Activated CD8-positive, alpha-beta T cell treated with anti-CD3 and anti-CD28 coated beads for 36 hours (primary cell): ENCODE measurements at regions not wholly inside any gene's neighbourhood (a gene's known extent, or its start where the extent isn't known, plus 50 kb on each side); places are given as distances from the start of the nearest gene placed in this dataset.
"Not testable (repeated sequence)": the region's sequence is repeated elsewhere in the genome, so short reads cannot be mapped to it uniquely, and the experiment has no call there.

Experiments
- ATAC-seq: fragments of 200-7000 bp; cut with Tn5 transposase; one replicate; pipeline ENCODE4 v1.10.0; 2021; ENCODE audit warnings: mild to moderate bottlenecking, moderate library complexity
- CTCF ChIA-PET: fragments of 350-600 bp; sonication (Branson Sonifier 250); formaldehyde crosslinking; loops from one replicate; lab custom pipeline; 2021; ENCODE audit warnings: antibody characterized with exemption; lab: Charles Lee
- POLR2A ChIA-PET: fragments of 350-600 bp; sonication (Branson Sonifier 250); formaldehyde crosslinking; loops from one replicate; lab custom pipeline; 2021; ENCODE audit warnings: antibody characterized with exemption; lab: Charles Lee
- DNase-seq: peaks from one replicate; pipeline ENCODE4 v3.0.0-alpha.2; 2020
- H3K27ac Mint-ChIP-seq: one replicate; pipeline ENCODE4 v1.8.0; 2021; ENCODE audit warnings: mild to moderate bottlenecking, mixed read lengths
- H3K27me3 Mint-ChIP-seq: one replicate; pipeline ENCODE4 v1.8.0; 2021; ENCODE audit warnings: mixed read lengths
- H3K36me3 Mint-ChIP-seq: one replicate; pipeline ENCODE4 v1.8.0; 2021; ENCODE audit warnings: low read depth, mixed read lengths
- H3K4me1 Mint-ChIP-seq: one replicate; pipeline ENCODE4 v1.8.0; 2021; ENCODE audit warnings: low read depth, mixed read lengths
- H3K4me3 Mint-ChIP-seq: one replicate; pipeline ENCODE4 v1.8.0; 2021; ENCODE audit warnings: mild to moderate bottlenecking, moderate library complexity, mixed read lengths
- H3K9me3 Mint-ChIP-seq: one replicate; pipeline ENCODE4 v1.8.0; 2021; ENCODE audit warnings: mixed read lengths
- intact Hi-C: fragments of 100-400 bp; cut with micrococcal nuclease; formaldehyde crosslinking; loops from one replicate; pipeline ENCODE4 v1.10.0; 2022
- TF ChIP-seq, protein P1 (sequence below): fragments of 200-600 bp; IDR thresholded peaks from one replicate; pipeline ENCODE4 v1.8.0; 2022; ENCODE audit warnings: antibody characterized with exemption, mild to moderate bottlenecking

DNA sequence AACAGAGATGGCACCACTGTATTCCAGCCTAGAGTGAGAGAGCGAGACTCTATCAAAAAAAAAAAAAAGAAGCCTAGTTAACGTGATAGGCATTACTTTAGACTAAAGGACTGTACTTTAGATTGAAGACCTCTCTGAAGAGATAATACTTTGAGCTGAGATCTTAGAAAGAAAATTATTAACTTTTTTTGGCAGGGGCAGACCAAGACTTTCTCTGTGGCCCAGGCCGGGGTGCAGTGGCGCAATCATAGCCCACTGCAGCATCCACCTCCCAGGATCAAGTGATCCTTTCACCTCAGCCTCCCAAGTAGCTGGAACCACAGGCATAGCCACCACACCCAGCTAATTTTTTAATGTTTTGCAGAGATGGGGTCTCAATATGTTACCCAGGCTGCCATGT, 75.7 kb upstream of the TNRC6A start:
- ATAC-seq = no peak
- ChIA-PET CTCF (no interaction called here), POLR2A (interaction anchor here (1.0 kb wide), 1 partner anchor 12 kb away, joined by 3 read pairs; no protein-coding TSS in a partner anchor)
- H3K9me3 Mint-ChIP-seq = no peaks in the 10 kb centered on the region
- DNase-seq = no peak
- no peaks in the 10 kb centered on the region for H3K36me3 Mint-ChIP-seq
- intact Hi-C loops = no loop called here
- H3K4me1 Mint-ChIP-seq = no peaks in the 10 kb centered on the region
- H3K4me3 Mint-ChIP-seq = no peak overlapping the region
- no peak overlapping the region for H3K27ac Mint-ChIP-seq
- H3K27me3 Mint-ChIP-seq = peaks cover 4% of the 10 kb centered on the region
- TF ChIP-seq, protein P1, sequence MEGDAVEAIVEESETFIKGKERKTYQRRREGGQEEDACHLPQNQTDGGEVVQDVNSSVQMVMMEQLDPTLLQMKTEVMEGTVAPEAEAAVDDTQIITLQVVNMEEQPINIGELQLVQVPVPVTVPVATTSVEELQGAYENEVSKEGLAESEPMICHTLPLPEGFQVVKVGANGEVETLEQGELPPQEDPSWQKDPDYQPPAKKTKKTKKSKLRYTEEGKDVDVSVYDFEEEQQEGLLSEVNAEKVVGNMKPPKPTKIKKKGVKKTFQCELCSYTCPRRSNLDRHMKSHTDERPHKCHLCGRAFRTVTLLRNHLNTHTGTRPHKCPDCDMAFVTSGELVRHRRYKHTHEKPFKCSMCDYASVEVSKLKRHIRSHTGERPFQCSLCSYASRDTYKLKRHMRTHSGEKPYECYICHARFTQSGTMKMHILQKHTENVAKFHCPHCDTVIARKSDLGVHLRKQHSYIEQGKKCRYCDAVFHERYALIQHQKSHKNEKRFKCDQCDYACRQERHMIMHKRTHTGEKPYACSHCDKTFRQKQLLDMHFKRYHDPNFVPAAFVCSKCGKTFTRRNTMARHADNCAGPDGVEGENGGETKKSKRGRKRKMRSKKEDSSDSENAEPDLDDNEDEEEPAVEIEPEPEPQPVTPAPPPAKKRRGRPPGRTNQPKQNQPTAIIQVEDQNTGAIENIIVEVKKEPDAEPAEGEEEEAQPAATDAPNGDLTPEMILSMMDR = no peak

DNA sequence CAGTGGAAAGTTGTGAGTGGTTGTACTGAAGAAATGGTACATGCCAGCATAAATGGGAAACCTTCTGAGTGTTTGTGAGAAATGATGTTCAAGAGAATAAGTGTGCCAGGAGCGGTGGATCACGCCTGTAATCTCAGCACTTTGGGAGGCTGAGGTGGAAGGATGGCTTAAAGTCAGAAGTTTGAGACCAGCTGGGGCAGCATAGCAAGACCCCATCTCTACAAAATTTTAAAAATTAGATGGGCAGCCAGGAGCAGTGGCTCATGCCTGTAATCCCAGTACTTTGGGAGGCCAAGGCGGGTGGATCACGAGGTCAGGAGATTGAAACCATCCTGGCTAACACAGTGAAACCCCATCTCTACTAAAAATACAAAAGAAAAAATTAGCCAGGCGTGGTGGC, 63.5 kb upstream of the TNRC6A start:
- H3K4me1 Mint-ChIP-seq = peaks cover 50% of the 10 kb centered on the region
- DNase-seq, ATAC-seq, intact Hi-C loops, H3K27ac Mint-ChIP-seq, H3K9me3 Mint-ChIP-seq, H3K36me3 Mint-ChIP-seq, H3K4me3 Mint-ChIP-seq: not testable (repeated sequence)
- ChIA-PET POLR2A (interaction anchor here (0.5 to 0.6 kb wide), 2 partner anchors 12 to 98 kb away, joined by 3 read pairs; no protein-coding TSS in a partner anchor), CTCF (interaction anchor here (1.4 kb wide), 1 partner anchor 98 kb away, joined by 5 read pairs; no protein-coding TSS in a partner anchor)
- peaks cover 13% of the 10 kb centered on the region for H3K27me3 Mint-ChIP-seq

DNA sequence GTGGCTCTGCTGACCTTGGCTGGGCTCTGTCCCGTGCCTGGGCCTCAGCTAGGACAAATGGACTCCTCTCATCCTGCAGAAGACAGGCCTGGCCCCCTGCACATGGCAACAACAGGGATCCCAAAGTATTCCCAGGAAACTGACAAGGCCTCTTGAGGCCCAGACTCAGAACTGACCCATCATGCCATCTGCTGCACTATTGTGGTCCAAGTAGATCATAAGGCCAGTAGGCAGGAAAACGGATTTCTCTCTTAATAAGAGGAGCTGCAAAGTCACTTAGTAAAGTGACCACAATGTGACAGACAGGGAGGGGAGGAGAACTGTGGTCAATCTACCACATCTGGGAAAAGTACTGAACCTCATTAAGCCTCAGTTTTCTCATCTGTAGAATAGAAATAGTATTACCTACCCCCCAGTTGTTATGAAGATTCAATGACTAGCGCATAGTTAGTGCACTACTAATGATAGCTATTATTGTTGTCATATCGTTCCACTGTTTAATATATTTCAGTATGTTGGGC, 62.1 kb upstream of the TNRC6A start:
- H3K4me3 Mint-ChIP-seq = no peak overlapping the region
- DNase-seq (no peak), ATAC-seq (no peak)
- intact Hi-C loops = no loop called here
- H3K4me1 Mint-ChIP-seq = peaks cover 50% of the 10 kb centered on the region
- no peaks in the 10 kb centered on the region for H3K36me3 Mint-ChIP-seq
- peaks cover 19% of the 10 kb centered on the region for H3K27me3 Mint-ChIP-seq
- no peaks in the 10 kb centered on the region for H3K9me3 Mint-ChIP-seq
- TF ChIP-seq, protein P1 = no peak
- CTCF ChIA-PET = interaction anchor here (1.4 kb wide), 1 partner anchor 100 kb away, joined by 5 read pairs; no protein-coding TSS in a partner anchor
- POLR2A ChIA-PET = interaction anchor here (0.6 to 1.2 kb wide), 3 partner anchors 63 to 562 kb away, joined by 4 to 5 read pairs (median 4); partner anchors contain the start of gene TNRC6A
- H3K27ac Mint-ChIP-seq = no peak overlapping the region

DNA sequence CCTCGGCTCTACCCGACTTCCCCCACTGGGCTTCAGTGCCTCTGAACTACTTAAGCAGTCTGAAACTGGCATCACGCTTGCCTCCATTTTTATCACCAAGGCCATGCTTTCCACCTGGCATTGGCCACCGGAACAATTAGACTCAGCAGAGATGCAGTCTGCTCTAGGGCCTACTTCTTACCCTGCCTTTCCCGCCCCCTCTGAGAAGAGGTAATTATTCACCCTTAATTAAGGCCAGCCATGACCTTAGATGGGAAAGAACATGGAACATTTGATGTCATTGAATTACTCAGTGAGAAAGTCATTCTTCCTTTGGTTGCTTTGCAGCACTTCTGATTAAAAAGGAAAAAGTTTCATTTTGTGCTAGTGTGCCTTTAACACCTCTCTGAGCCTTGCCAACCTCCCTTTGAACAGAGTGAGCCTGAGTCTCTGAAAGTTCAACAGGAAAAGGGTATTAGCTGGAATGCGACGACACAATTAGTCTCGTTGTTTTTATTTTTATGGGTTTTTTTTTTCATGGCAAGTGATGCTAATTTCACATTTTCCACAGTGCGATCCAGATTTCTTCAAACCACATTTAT, 60.9 kb upstream of the TNRC6A start:
- ATAC-seq (peak; percentile 82), DNase-seq (peak; percentile 77)
- POLR2A ChIA-PET = interaction anchor here (0.7 kb wide), 1 partner anchor 271 kb away, joined by 3 read pairs; no protein-coding TSS in a partner anchor
- CTCF ChIA-PET = interaction anchor here (1.3 kb wide), 1 partner anchor 89 kb away, joined by 5 read pairs; no protein-coding TSS in a partner anchor
- peak overlapping the region; percentile 50 for H3K4me3 Mint-ChIP-seq
- peaks cover 39% of the 10 kb centered on the region for H3K4me1 Mint-ChIP-seq
- H3K36me3 Mint-ChIP-seq = no peaks in the 10 kb centered on the region
- TF ChIP-seq, protein P1 = no peak
- intact Hi-C loops = no loop called here
- H3K9me3 Mint-ChIP-seq = no peaks in the 10 kb centered on the region
- peaks cover 17% of the 10 kb centered on the region for H3K27me3 Mint-ChIP-seq
- H3K27ac Mint-ChIP-seq = peak overlapping the region; percentile 91

DNA sequence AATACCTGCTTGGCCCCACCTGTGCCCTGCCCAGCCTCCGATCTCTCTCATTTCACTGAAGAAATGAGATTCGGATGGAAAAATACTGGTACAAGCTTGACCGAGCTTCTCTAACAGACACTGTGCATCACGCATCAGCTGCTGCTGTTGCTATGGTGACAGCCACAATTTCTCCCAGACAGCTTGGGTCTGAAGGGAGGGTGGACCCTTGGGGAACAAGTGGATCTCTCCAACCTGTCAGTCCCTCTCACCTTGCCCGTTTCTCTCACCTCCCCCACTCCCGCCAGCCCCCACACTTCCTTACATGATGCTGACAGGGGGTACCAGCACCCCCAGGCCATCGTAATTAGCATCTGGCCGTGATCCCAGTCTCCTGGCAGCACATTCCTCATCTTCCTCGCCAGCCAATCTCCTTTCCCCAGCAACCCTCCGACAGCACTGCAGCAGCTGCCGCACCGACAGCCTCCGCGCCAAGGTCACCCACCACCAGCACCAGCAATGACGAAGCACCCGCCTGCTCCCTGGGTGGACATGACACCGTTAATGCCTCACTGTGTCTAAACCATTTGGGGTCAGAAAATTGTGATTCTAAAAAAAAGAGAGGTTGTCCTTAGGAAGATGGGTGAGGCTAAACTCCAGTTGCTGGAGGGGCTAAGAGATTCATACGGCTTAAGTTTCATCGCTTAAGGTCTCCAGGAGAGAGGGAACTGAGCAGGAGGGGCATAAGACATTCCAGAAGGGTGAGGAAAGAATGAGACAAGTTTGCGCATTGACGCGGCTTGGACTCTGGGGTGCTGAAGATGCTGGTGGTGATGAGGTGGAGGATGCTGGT, 58.6 kb upstream of the TNRC6A start:
- Mint-ChIP-seq H3K4me1 (peaks cover 28% of the 10 kb centered on the region), H3K4me3 (no peak overlapping the region), H3K36me3 (no peaks in the 10 kb centered on the region), H3K9me3 (no peaks in the 10 kb centered on the region), H3K27me3 (peaks cover 12% of the 10 kb centered on the region), H3K27ac (no peak overlapping the region)
- ChIA-PET CTCF (interaction anchor here (1.1 kb wide), 1 partner anchor 26 kb away, joined by 3 read pairs; no protein-coding TSS in a partner anchor), POLR2A (no interaction called here)
- TF ChIP-seq, protein P1 = no peak
- intact Hi-C loops = no loop called here
- DNase-seq (peak; percentile 49), ATAC-seq (no peak)
